HG03558 (cell line): ENCODE measurements at regions not wholly inside any gene's neighbourhood (a gene's known extent, or its start where the extent isn't known, plus 50 kb on each side); places are given as distances from the start of the nearest gene placed in this dataset.
"Not testable (repeated sequence)": the region's sequence is repeated elsewhere in the genome, so short reads cannot be mapped to it uniquely, and the experiment has no call there.

Source experiments
- ATAC-seq: cut with Tn5 transposase; IDR thresholded peaks from one replicate; pipeline ENCODE4 v1.9.1; 2021; ENCODE audit warnings: moderate number of reproducible peaks; ENCODE audit not compliant: unreplicated experiment; ENCODE audit errors: extremely low read depth

- ATAC-seq = no peak
Observed at GRCh38 chr18:9008709-9009635, 93.5 kb upstream of the NDUFV2 start.

- no peak for ATAC-seq
Observed at GRCh38 chr18:9009703-9010488, 92.6 kb upstream of the NDUFV2 start.

- ATAC-seq = no peak
Observed at GRCh38 chr18:9011431-9011830, 91.1 kb upstream of the NDUFV2 start.

- no peak for ATAC-seq
Observed at GRCh38 chr18:9013926-9014373, 88.5 kb upstream of the NDUFV2 start.

- ATAC-seq = no peak
Observed at GRCh38 chr18:9015689-9016088, 86.8 kb upstream of the NDUFV2 start.

GRCh38 chr18:9016633-9017166 lies 85.8 kb upstream of the NDUFV2 start:
- no peak for ATAC-seq

GRCh38 chr18:9017167-9017904 lies 85.2 kb upstream of the NDUFV2 start:
- ATAC-seq = peak; percentile 65

- no peak for ATAC-seq
Observed at GRCh38 chr18:9017905-9018227, 84.6 kb upstream of the NDUFV2 start.

GRCh38 chr18:9019135-9019534 lies 83.4 kb upstream of the NDUFV2 start:
- ATAC-seq = no peak

GRCh38 chr18:9020221-9020620 lies 82.3 kb upstream of the NDUFV2 start:
- no peak for ATAC-seq

- ATAC-seq = no peak
Observed at GRCh38 chr18:9021458-9021857, 81.0 kb upstream of the NDUFV2 start.

- ATAC-seq = no peak
Observed at GRCh38 chr18:9022397-9023155, 79.9 kb upstream of the NDUFV2 start.

GRCh38 chr18:9024031-9024646 lies 78.4 kb upstream of the NDUFV2 start:
- not testable (repeated sequence) for ATAC-seq

GRCh38 chr18:9025091-9025838 lies 77.2 kb upstream of the NDUFV2 start:
- ATAC-seq = no peak

- ATAC-seq = no peak
Observed at GRCh38 chr18:9029131-9029530, 73.4 kb upstream of the NDUFV2 start.

- no peak for ATAC-seq
Observed at GRCh38 chr18:9032519-9032918, 70.0 kb upstream of the NDUFV2 start.

GRCh38 chr18:9038277-9038871 lies 64.1 kb upstream of the NDUFV2 start:
- no peak for ATAC-seq

GRCh38 chr18:9039441-9040071 lies 62.9 kb upstream of the NDUFV2 start:
- no peak for ATAC-seq
